ENCODE measurements at regions not wholly inside any gene's neighbourhood (a gene's known extent, or its start where the extent isn't known, plus 50 kb on each side); places are given as distances from the start of the nearest gene placed in this dataset.
"Not testable (repeated sequence)": the region's sequence is repeated elsewhere in the genome, so short reads cannot be mapped to it uniquely, and the experiment has no call there.

- DNase-seq (ENCODE audit: low spot score), result no peak
Observed at GRCh38 chr4:27728892-27729291, 868.3 kb downstream of the STIM2 start.

GRCh38 chr4:27742816-27743215, 882.2 kb downstream of the STIM2 start:
- DNase-seq (ENCODE audit: low spot score), result no peak

- peak; percentile 13 for DNase-seq (ENCODE audit: low spot score)
Observed at GRCh38 chr4:27759611-27760575, 899.3 kb downstream of the STIM2 start.

- no peak for DNase-seq (ENCODE audit: low spot score)
Observed at GRCh38 chr4:27763830-27764525, 903.3 kb downstream of the STIM2 start.

GRCh38 chr4:27764526-27764837, 903.8 kb downstream of the STIM2 start:
- no peak for DNase-seq (ENCODE audit: low spot score)

GRCh38 chr4:27770895-27771294, 910.3 kb downstream of the STIM2 start:
- no peak for DNase-seq (ENCODE audit: low spot score)

GRCh38 chr4:27775156-27775555, 914.5 kb downstream of the STIM2 start:
- no peak for DNase-seq (ENCODE audit: low spot score)

GRCh38 chr4:27779827-27780226, 919.2 kb downstream of the STIM2 start:
- DNase-seq (ENCODE audit: low spot score), result no peak

GRCh38 chr4:27787195-27787594, 926.6 kb downstream of the STIM2 start:
- DNase-seq (ENCODE audit: low spot score), result no peak

- DNase-seq (ENCODE audit: low spot score), result no peak
Observed at GRCh38 chr4:27789773-27790172, 929.1 kb downstream of the STIM2 start.

GRCh38 chr4:27790911-27791310, 930.3 kb downstream of the STIM2 start:
- no peak for DNase-seq (ENCODE audit: low spot score)

- no peak for DNase-seq (ENCODE audit: low spot score)
Observed at GRCh38 chr4:27791640-27792039, 931.0 kb downstream of the STIM2 start.

GRCh38 chr4:27807207-27807606, 946.6 kb downstream of the STIM2 start:
- no peak for DNase-seq (ENCODE audit: low spot score)

GRCh38 chr4:27811948-27812347, 951.3 kb downstream of the STIM2 start:
- no peak for DNase-seq (ENCODE audit: low spot score)

- DNase-seq (ENCODE audit: low spot score), result not testable (repeated sequence)
Observed at GRCh38 chr4:27813226-27813625, 952.6 kb downstream of the STIM2 start.

- DNase-seq (ENCODE audit: low spot score), result not testable (repeated sequence)
Observed at GRCh38 chr4:27813699-27814425, 953.2 kb downstream of the STIM2 start.

- DNase-seq (ENCODE audit: low spot score), result no peak
Observed at GRCh38 chr4:27819246-27819645, 958.6 kb downstream of the STIM2 start.

- DNase-seq (ENCODE audit: low spot score), result no peak
Observed at GRCh38 chr4:27828843-27829242, 968.2 kb downstream of the STIM2 start.

GRCh38 chr4:27830251-27830650, 969.6 kb downstream of the STIM2 start:
- no peak for DNase-seq (ENCODE audit: low spot score)

- no peak for DNase-seq (ENCODE audit: low spot score)
Observed at GRCh38 chr4:27835851-27836250, 975.2 kb downstream of the STIM2 start.

GRCh38 chr4:27836523-27836922, 975.9 kb downstream of the STIM2 start:
- DNase-seq (ENCODE audit: low spot score), result no peak

GRCh38 chr4:27843776-27844175, 983.1 kb downstream of the STIM2 start:
- DNase-seq (ENCODE audit: low spot score), result no peak

- DNase-seq (ENCODE audit: low spot score), result no peak
Observed at GRCh38 chr4:27844376-27844775, 983.7 kb downstream of the STIM2 start.

Measured in putamen (tissue), 1 donor.